HepG2 (cell line): ENCODE measurements at regions not wholly inside any gene's neighbourhood (a gene's known extent, or its start where the extent isn't known, plus 50 kb on each side); places are given as distances from the start of the nearest gene placed in this dataset.

Experiments used
- ATAC-seq: fragments of 200-7000 bp; cut with Tn5 transposase; 3 replicates; pipeline ENCODE4 v1.9.1; 2020; ENCODE audit warnings: mild to moderate bottlenecking, moderate library complexity
- BruUV-seq: library from RNA; stranded (reverse); fragments of 400-500 nt; replicated peaks from 2 replicates; lab custom pipeline; 2021; lab: Mats Ljungman, UMichigan
- CTCF ChIA-PET: fragments of 300-600 bp; formaldehyde crosslinking; extraction: SDS; loops from one replicate; lab custom pipeline; 2021; ENCODE audit warnings: low total read pairs, inconsistent platforms, low intra/inter-chr PET ratio; lab: Yijun Ruan, JAX
- POLR2A ChIA-PET: fragments of 350-600 bp; sonication (Branson Sonifier 250); formaldehyde crosslinking; loops from one replicate; lab custom pipeline; 2020; ENCODE audit warnings: antibody characterized with exemption, inconsistent platforms; lab: Yijun Ruan, JAX
- DNase-seq: peaks from one replicate; pipeline ENCODE4 v3.0.0-alpha.2; 2015; ENCODE audit warnings: low spot score
- FAIRE-seq: peaks from 3 replicates; lab custom pipeline; 2011; peaks lifted over from hg19 to GRCh38; lab: Jason Lieb, UNC
- H2AFZ ChIP-seq: one replicate; pipeline ENCODE4 v1.6.1; 2011; ENCODE audit warnings: low read length, inconsistent platforms
- H3K27ac ChIP-seq: fragments of 300-600 bp; 3 replicates; pipeline ENCODE4 v1.8.0; 2011; ENCODE audit warnings: mixed run types, mild to moderate bottlenecking, mixed read lengths, low read length, inconsistent platforms; ENCODE audit not compliant: insufficient read depth; ENCODE audit errors: extremely low read length
- H3K27me3 ChIP-seq, 2 experiments: fragments of 200-600 bp in 1 of 2; 2 replicates in 1 of 2; 3 replicates in 1 of 2; pipeline versions ENCODE4 v1.6.0 to v1.8.0; 2011; ENCODE audit warnings: low read length in 2 of 2, mild to moderate bottlenecking in 2 of 2, moderate library complexity in 2 of 2, inconsistent platforms in 1 of 2; ENCODE audit not compliant: insufficient read depth in 2 of 2, control insufficient read depth in 1 of 2
- H3K36me3 ChIP-seq, 2 experiments: fragments of 200-600 bp in 1 of 2; replicated peaks in 1 of 2; 2 replicates in 1 of 2; 3 replicates in 1 of 2; pipeline versions ENCODE4 v1.5.1 to v1.8.0; 2011; ENCODE audit warnings: low read length in 2 of 2, inconsistent platforms in 1 of 2; ENCODE audit not compliant: insufficient read depth in 2 of 2, control insufficient read depth in 1 of 2
- H3K4me1 ChIP-seq: 2 replicates; pipeline ENCODE4 v1.5.1; 2012; ENCODE audit warnings: low read length, inconsistent platforms; ENCODE audit not compliant: insufficient read depth
- H3K4me2 ChIP-seq: 2 replicates; pipeline ENCODE4 v1.6.0; 2011; ENCODE audit warnings: low read depth, low read length, inconsistent platforms
- H3K4me3 ChIP-seq, 3 experiments: fragments of 200-600 bp in 1 of 3; sonication (generic), shearing (Covaris generic) in 1 of 3; replicated peaks in 1 of 3; 2 replicates each; pipeline ENCODE4 v1.5.1; 2011 to 2016; ENCODE audit warnings: low read length in 3 of 3, inconsistent platforms in 2 of 3, low read depth in 2 of 3, mild to moderate bottlenecking in 2 of 3, control low read depth in 1 of 3, mixed read lengths in 1 of 3; ENCODE audit not compliant: insufficient read depth in 1 of 3
- H3K79me2 ChIP-seq: one replicate; pipeline ENCODE4 v1.6.1; 2011; ENCODE audit warnings: low read length, inconsistent platforms; ENCODE audit not compliant: insufficient read depth
- H3K9ac ChIP-seq: 2 replicates; pipeline ENCODE4 v1.6.0; 2011; ENCODE audit warnings: mild to moderate bottlenecking, low read depth, low read length, inconsistent platforms; ENCODE audit not compliant: insufficient read depth
- H3K9me3 ChIP-seq: 2 replicates; pipeline ENCODE4 v1.5.1; 2012; ENCODE audit warnings: mild to moderate bottlenecking, low read length
- H4K20me1 ChIP-seq: 2 replicates; pipeline ENCODE4 v1.6.0; 2011; ENCODE audit warnings: inconsistent platforms, mild to moderate bottlenecking, low read length, moderate library complexity; ENCODE audit not compliant: insufficient read depth
- GPBP1L1 ChIP-seq: sonication (generic); formaldehyde crosslinking; IDR thresholded peaks from 2 replicates; pipeline ENCODE4 v1.5.0; 2020; ENCODE audit warnings: mild to moderate bottlenecking, missing genetic modification reagents
- HBP1 ChIP-seq: IDR thresholded peaks from 2 replicates; pipeline ENCODE4 v1.6.1; 2016; ENCODE audit warnings: low read depth, control low read depth
- HOXD1 ChIP-seq: sonication (generic); formaldehyde crosslinking; IDR thresholded peaks from 2 replicates; pipeline ENCODE4 v1.5.0; 2020; ENCODE audit warnings: missing genetic modification reagents
- NR1H2 ChIP-seq: sonication (generic); formaldehyde crosslinking; IDR thresholded peaks from 2 replicates; pipeline ENCODE4 v1.8.1; 2022; ENCODE audit warnings: low read depth, missing genetic modification reagents, borderline replicate concordance
- NR2C2 ChIP-seq: sonication (generic); formaldehyde crosslinking; IDR thresholded peaks from 2 replicates; pipeline ENCODE4 v1.4.0; 2020; ENCODE audit warnings: missing genetic modification reagents, mild to moderate bottlenecking, moderate library complexity, borderline replicate concordance
- PHF20 ChIP-seq: sonication (generic); formaldehyde crosslinking; IDR thresholded peaks from 2 replicates; pipeline ENCODE4 v1.5.0; 2020; ENCODE audit warnings: mild to moderate bottlenecking, missing genetic modification reagents
- ZMAT5 ChIP-seq: sonication (generic); formaldehyde crosslinking; IDR thresholded peaks from 2 replicates; pipeline ENCODE4 v1.5.0; 2020; ENCODE audit warnings: mild to moderate bottlenecking, low read depth, missing genetic modification reagents, borderline replicate concordance
- ZMYM3 ChIP-seq: sonication (generic); formaldehyde crosslinking; IDR thresholded peaks from 2 replicates; pipeline ENCODE4 v1.5.1; 2020; ENCODE audit warnings: mild to moderate bottlenecking, missing genetic modification reagents
- ZNF512B ChIP-seq: sonication (generic); formaldehyde crosslinking; IDR thresholded peaks from 2 replicates; pipeline ENCODE4 v1.5.1; 2020; ENCODE audit warnings: missing genetic modification reagents, mild to moderate bottlenecking, borderline replicate concordance
- ZNF609 ChIP-seq: sonication (generic); formaldehyde crosslinking; IDR thresholded peaks from 2 replicates; pipeline ENCODE4 v1.4.0; 2020; ENCODE audit warnings: mild to moderate bottlenecking, missing genetic modification reagents, borderline replicate concordance
- WGBS: methylation state at CpG from one replicate; pipeline ENCODE4 v1.1.6; 2017; ENCODE audit warnings: low lambda C conversion rate; 5-methylcytosine and 5-hydroxymethylcytosine counted together
- in situ Hi-C: cut with HindIII; loops from 2 replicates; pipeline ENCODE4 v1.10.0; 2017; ENCODE audit warnings: low pct_unique_long_range_greater_than_20kb; ENCODE audit not compliant: extremely low pct_ligation_motif_present
- intact Hi-C: fragments of 100-400 bp; cut with micrococcal nuclease; formaldehyde crosslinking; loops from one replicate; pipeline ENCODE4 v1.10.0; 2022; ENCODE audit not compliant: unreplicated experiment

GRCh38 chr1:5495596-5496410, 496.4 kb downstream of the NPHP4 start:
- ATAC-seq (no peak), FAIRE-seq (no peak), DNase-seq (no peak)
- POLR2A ChIA-PET, result no interaction called here
- H3K4me2 ChIP-seq, result no peak overlapping the region
- no peaks in the 10 kb centered on the region for H3K36me3 ChIP-seq
- in situ Hi-C loops (no loop called here), intact Hi-C loops (no loop called here)
- no peak overlapping the region for H2AFZ ChIP-seq
- BruUV-seq, result no TSS peak
- no peaks in the 10 kb centered on the region for H3K79me2 ChIP-seq
- H3K27me3 ChIP-seq, result peaks cover 5 to 46% of the 10 kb centered on the region in 2 experiments; a peak in 4 of 5 replicates
- CTCF ChIA-PET, result no interaction called here
- H3K9ac ChIP-seq, result no peak overlapping the region
- H3K9me3 ChIP-seq, result no peaks in the 10 kb centered on the region
- H3K4me3 ChIP-seq, result no peak overlapping the region
- no peak overlapping the region for H3K27ac ChIP-seq
- 18% methylated on average over 11 of the region's 16 CpGs for WGBS
- TF ChIP-seq ZMYM3 (no peak), NR1H2 (CRISPR knock-in tag) (no peak), GPBP1L1 (no peak), NR2C2 (CRISPR knock-in tag) (no peak), HBP1 (CRISPR knock-in tag) (no peak), ZNF609 (no peak), PHF20 (CRISPR knock-in tag) (no peak), ZMAT5 (CRISPR knock-in tag) (no peak), HOXD1 (no peak), ZNF512B (CRISPR knock-in tag) (no peak)
- no peaks in the 10 kb centered on the region for H4K20me1 ChIP-seq
- H3K4me1 ChIP-seq, result no peaks in the 10 kb centered on the region
